ENCODE measurements at regions not wholly inside any gene's neighbourhood (a gene's known extent, or its start where the extent isn't known, plus 50 kb on each side); places are given as distances from the start of the nearest gene placed in this dataset.

GRCh38 chr2:15773204-15773603, 167.1 kb upstream of the MYCN start:
- DNase-seq (ENCODE audit: low spot score), result no peak
- Mint-ChIP-seq H3K4me1 (ENCODE audit: low read depth) (no peaks in the 10 kb centered on the region), H3K27me3 (ENCODE audit: low read depth) (peaks cover 3% of the 10 kb centered on the region), H3K36me3 (ENCODE audit: low read depth) (no peaks in the 10 kb centered on the region), H3K4me3 (ENCODE audit: unreplicated experiment) (no peak overlapping the region), H3K27ac (ENCODE audit: unreplicated experiment) (no peak overlapping the region), H3K9me3 (ENCODE audit: low read depth) (peaks cover 3% of the 10 kb centered on the region)
- no peak for TF ChIP-seq CTCF (IDR thresholded peaks at IDR 0.05)

GRCh38 chr2:15773846-15774245, 166.5 kb upstream of the MYCN start:
- TF ChIP-seq CTCF (IDR thresholded peaks at IDR 0.05), result no peak
- no peaks in the 10 kb centered on the region for H3K4me1 Mint-ChIP-seq (ENCODE audit: low read depth)
- no peak overlapping the region for H3K27ac Mint-ChIP-seq (ENCODE audit: unreplicated experiment)
- peaks cover 3% of the 10 kb centered on the region for H3K27me3 Mint-ChIP-seq (ENCODE audit: low read depth)
- no peaks in the 10 kb centered on the region for H3K36me3 Mint-ChIP-seq (ENCODE audit: low read depth)
- H3K4me3 Mint-ChIP-seq (ENCODE audit: unreplicated experiment), result no peak overlapping the region
- peaks cover 3% of the 10 kb centered on the region for H3K9me3 Mint-ChIP-seq (ENCODE audit: low read depth)
- no peak for DNase-seq (ENCODE audit: low spot score)

GRCh38 chr2:15775753-15776628, 164.4 kb upstream of the MYCN start:
- H3K4me1 Mint-ChIP-seq (ENCODE audit: low read depth), result no peaks in the 10 kb centered on the region
- peaks cover 3% of the 10 kb centered on the region for H3K9me3 Mint-ChIP-seq (ENCODE audit: low read depth)
- peaks cover 9% of the 10 kb centered on the region for H3K27me3 Mint-ChIP-seq (ENCODE audit: low read depth)
- DNase-seq (ENCODE audit: low spot score), result no peak
- H3K4me3 Mint-ChIP-seq (ENCODE audit: unreplicated experiment), result no peak overlapping the region
- H3K36me3 Mint-ChIP-seq (ENCODE audit: low read depth), result no peaks in the 10 kb centered on the region
- no peak for TF ChIP-seq CTCF (IDR thresholded peaks at IDR 0.05)
- no peak overlapping the region for H3K27ac Mint-ChIP-seq (ENCODE audit: unreplicated experiment)

- H3K4me1 Mint-ChIP-seq (ENCODE audit: low read depth), result no peaks in the 10 kb centered on the region
- DNase-seq (ENCODE audit: low spot score), result no peak
- H3K36me3 Mint-ChIP-seq (ENCODE audit: low read depth), result no peaks in the 10 kb centered on the region
- TF ChIP-seq CTCF (IDR thresholded peaks at IDR 0.05), result no peak
- peaks cover 9% of the 10 kb centered on the region for H3K27me3 Mint-ChIP-seq (ENCODE audit: low read depth)
- H3K9me3 Mint-ChIP-seq (ENCODE audit: low read depth), result peaks cover 3% of the 10 kb centered on the region
- no peak overlapping the region for H3K27ac Mint-ChIP-seq (ENCODE audit: unreplicated experiment)
- no peak overlapping the region for H3K4me3 Mint-ChIP-seq (ENCODE audit: unreplicated experiment)
Observed at GRCh38 chr2:15776629-15776919, 163.8 kb upstream of the MYCN start.

- DNase-seq (ENCODE audit: low spot score), result no peak
- no peak for TF ChIP-seq CTCF (IDR thresholded peaks at IDR 0.05)
- peaks cover 9% of the 10 kb centered on the region for H3K27me3 Mint-ChIP-seq (ENCODE audit: low read depth)
- H3K27ac Mint-ChIP-seq (ENCODE audit: unreplicated experiment), result no peak overlapping the region
- H3K36me3 Mint-ChIP-seq (ENCODE audit: low read depth), result no peaks in the 10 kb centered on the region
- H3K4me1 Mint-ChIP-seq (ENCODE audit: low read depth), result no peaks in the 10 kb centered on the region
- peaks cover 3% of the 10 kb centered on the region for H3K9me3 Mint-ChIP-seq (ENCODE audit: low read depth)
- no peak overlapping the region for H3K4me3 Mint-ChIP-seq (ENCODE audit: unreplicated experiment)
Observed at GRCh38 chr2:15776992-15777702, 163.2 kb upstream of the MYCN start.

Data from chondrocyte (in vitro differentiated cells).